ENCODE measurements at regions not wholly inside any gene's neighbourhood (a gene's known extent, or its start where the extent isn't known, plus 50 kb on each side); places are given as distances from the start of the nearest gene placed in this dataset.

- Histone ChIP-seq H3K9me3 (ENCODE audit: control insufficient read depth in 2 of 2, insufficient read depth in 1 of 2, low read depth in 1 of 2, low read length in 1 of 2) (peaks cover 0 to 8% of the 10 kb centered on the region in 2 donors), H3K27me3 (ENCODE audit: control insufficient read depth in 3 of 3, insufficient read depth in 3 of 3, low read length in 3 of 3) (no peaks in the 10 kb centered on the region), H3K27ac (ENCODE audit: low read depth in 1 of 3, low read length in 2 of 3) (no peak overlapping the region), H3K36me3 (ENCODE audit: control insufficient read depth in 3 of 3, insufficient read depth in 2 of 3, low read depth in 1 of 3, low read length in 3 of 3) (no peaks in the 10 kb centered on the region), H3K4me3 (ENCODE audit: low read depth in 1 of 3, low read length in 3 of 3) (no peak overlapping the region), H3K4me1 (ENCODE audit: control insufficient read depth in 3 of 3, insufficient read depth in 2 of 3, low read depth in 1 of 3, low read length in 2 of 3) (no peaks in the 10 kb centered on the region)
- 97 to 100% (median 97%) methylated on average over 1 of the region's 1 CpG for WGBS, 3 donors
- FAIRE-seq = no peak
- no peak for DNase-seq
Observed at GRCh38 chr5:43941806-43942205, 338.8 kb downstream of the NNT start.

DNA sequence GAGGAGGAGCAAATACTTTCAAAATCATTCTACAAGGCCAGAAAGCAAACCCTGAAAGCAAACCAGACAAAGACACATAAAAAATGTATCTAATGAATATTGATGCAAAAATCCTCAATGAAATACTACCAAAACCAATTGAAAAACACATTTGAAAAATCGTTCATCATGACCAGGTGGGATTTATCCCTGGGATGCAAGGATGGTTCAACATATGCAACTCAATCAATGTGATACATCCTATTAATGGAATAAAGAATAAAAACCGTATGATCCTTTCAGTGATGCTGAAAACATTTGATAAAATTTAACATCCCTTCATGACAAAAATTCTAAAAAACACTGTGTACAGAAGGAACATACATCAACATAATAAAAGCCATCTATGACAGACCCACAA is 337.6 kb downstream of the NNT start:
- FAIRE-seq (no peak), DNase-seq (no peak)
- Histone ChIP-seq H3K4me1 (ENCODE audit: control insufficient read depth in 3 of 3, insufficient read depth in 2 of 3, low read depth in 1 of 3, low read length in 2 of 3) (no peaks in the 10 kb centered on the region), H3K27ac (ENCODE audit: low read depth in 1 of 3, low read length in 2 of 3) (no peak overlapping the region), H3K9me3 (ENCODE audit: control insufficient read depth in 2 of 2, insufficient read depth in 1 of 2, low read depth in 1 of 2, low read length in 1 of 2) (peaks cover 2 to 8% of the 10 kb centered on the region in 2 donors), H3K36me3 (ENCODE audit: control insufficient read depth in 3 of 3, insufficient read depth in 2 of 3, low read depth in 1 of 3, low read length in 3 of 3) (no peaks in the 10 kb centered on the region), H3K27me3 (ENCODE audit: control insufficient read depth in 3 of 3, insufficient read depth in 3 of 3, low read length in 3 of 3) (no peaks in the 10 kb centered on the region), H3K4me3 (ENCODE audit: low read depth in 1 of 3, low read length in 3 of 3) (no peak overlapping the region)
- 70 to 79% (median 77%) methylated on average over 2 of the region's 2 CpGs for WGBS, 3 donors

GRCh38 chr5:43926923-43927322 is 323.9 kb downstream of the NNT start:
- Histone ChIP-seq H3K4me3 (ENCODE audit: low read depth in 1 of 3, low read length in 3 of 3) (no peak overlapping the region), H3K36me3 (ENCODE audit: control insufficient read depth in 3 of 3, insufficient read depth in 2 of 3, low read depth in 1 of 3, low read length in 3 of 3) (no peaks in the 10 kb centered on the region), H3K27ac (ENCODE audit: low read depth in 1 of 3, low read length in 2 of 3) (no peak overlapping the region), H3K9me3 (ENCODE audit: control insufficient read depth in 2 of 2, insufficient read depth in 1 of 2, low read depth in 1 of 2, low read length in 1 of 2) (peaks cover 0 to 5% of the 10 kb centered on the region in 2 donors), H3K4me1 (ENCODE audit: control insufficient read depth in 3 of 3, insufficient read depth in 2 of 3, low read depth in 1 of 3, low read length in 2 of 3) (no peaks in the 10 kb centered on the region), H3K27me3 (ENCODE audit: control insufficient read depth in 3 of 3, insufficient read depth in 3 of 3, low read length in 3 of 3) (no peaks in the 10 kb centered on the region)
- DNase-seq (no peak), FAIRE-seq (no peak)
- WGBS, 3 donors = 24 to 39% (median 35%) methylated on average over 2 of the region's 2 CpGs

DNA sequence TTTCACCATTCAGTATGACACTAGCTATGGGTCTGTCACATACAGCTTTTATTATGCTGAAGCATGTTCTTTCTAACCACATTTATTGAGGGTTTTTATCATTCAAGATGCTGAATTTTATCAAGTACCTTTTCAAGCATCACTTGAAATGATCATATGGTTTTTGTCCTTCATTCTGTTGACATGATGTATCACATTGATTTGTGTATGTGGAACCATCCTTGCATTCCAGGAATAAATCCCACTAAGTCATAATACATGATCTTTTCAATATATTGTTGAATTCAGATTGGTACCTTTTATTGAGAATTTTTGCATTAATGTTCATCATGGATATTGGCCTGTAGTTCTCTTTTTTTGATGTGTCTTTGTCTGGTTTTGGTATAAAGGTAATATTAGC is 317.4 kb downstream of the NNT start:
- no peak overlapping the region for H3K4me3 ChIP-seq (ENCODE audit: low read depth in 1 of 3, low read length in 3 of 3)
- H3K4me1 ChIP-seq (ENCODE audit: control insufficient read depth in 3 of 3, insufficient read depth in 2 of 3, low read depth in 1 of 3, low read length in 2 of 3) = no peaks in the 10 kb centered on the region
- H3K36me3 ChIP-seq (ENCODE audit: control insufficient read depth in 3 of 3, insufficient read depth in 2 of 3, low read depth in 1 of 3, low read length in 3 of 3) = no peaks in the 10 kb centered on the region
- H3K9me3 ChIP-seq (ENCODE audit: control insufficient read depth in 2 of 2, insufficient read depth in 1 of 2, low read depth in 1 of 2, low read length in 1 of 2) = peaks cover 0 to 7% of the 10 kb centered on the region in 2 donors
- no peak overlapping the region for H3K27ac ChIP-seq (ENCODE audit: low read depth in 1 of 3, low read length in 2 of 3)
- DNase-seq = no peak
- no peaks in the 10 kb centered on the region for H3K27me3 ChIP-seq (ENCODE audit: control insufficient read depth in 3 of 3, insufficient read depth in 3 of 3, low read length in 3 of 3)
- no peak for FAIRE-seq

DNA sequence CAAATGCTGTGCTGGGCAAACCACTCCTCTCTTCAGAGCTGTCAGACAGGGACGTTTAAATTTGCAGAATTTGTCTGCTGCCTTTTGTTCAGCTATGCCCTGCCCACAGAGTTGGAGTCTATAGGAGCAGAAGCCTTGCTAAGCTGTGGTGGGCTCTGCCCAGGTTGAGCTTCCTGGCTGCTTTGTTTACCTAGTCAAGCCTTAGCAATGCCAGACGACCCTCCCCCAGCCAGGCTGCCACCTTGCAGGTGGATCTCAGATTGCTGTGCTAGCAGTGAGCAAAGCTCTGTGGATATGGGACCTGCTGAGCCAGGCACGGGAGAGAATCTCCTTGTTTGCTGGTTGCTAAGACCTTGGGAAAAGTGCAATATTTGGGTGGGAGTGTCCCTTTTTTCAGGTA is 314.9 kb downstream of the NNT start:
- no peak overlapping the region for H3K4me3 ChIP-seq (ENCODE audit: low read depth in 1 of 3, low read length in 3 of 3)
- H3K27me3 ChIP-seq (ENCODE audit: control insufficient read depth in 3 of 3, insufficient read depth in 3 of 3, low read length in 3 of 3) = no peaks in the 10 kb centered on the region
- 30 to 55% (median 49%) methylated on average over 3 of the region's 3 CpGs for WGBS, 3 donors
- H3K27ac ChIP-seq (ENCODE audit: low read depth in 1 of 3, low read length in 2 of 3) = no peak overlapping the region
- H3K9me3 ChIP-seq (ENCODE audit: control insufficient read depth in 2 of 2, insufficient read depth in 1 of 2, low read depth in 1 of 2, low read length in 1 of 2) = peaks cover 0 to 3% of the 10 kb centered on the region in 2 donors
- no peak for DNase-seq
- no peak for FAIRE-seq
- H3K36me3 ChIP-seq (ENCODE audit: control insufficient read depth in 3 of 3, insufficient read depth in 2 of 3, low read depth in 1 of 3, low read length in 3 of 3) = no peaks in the 10 kb centered on the region
- H3K4me1 ChIP-seq (ENCODE audit: control insufficient read depth in 3 of 3, insufficient read depth in 2 of 3, low read depth in 1 of 3, low read length in 2 of 3) = no peaks in the 10 kb centered on the region

- Histone ChIP-seq H3K27me3 (ENCODE audit: control insufficient read depth in 3 of 3, insufficient read depth in 3 of 3, low read length in 3 of 3) (no peaks in the 10 kb centered on the region), H3K27ac (ENCODE audit: low read depth in 1 of 3, low read length in 2 of 3) (no peak overlapping the region), H3K36me3 (ENCODE audit: control insufficient read depth in 3 of 3, insufficient read depth in 2 of 3, low read depth in 1 of 3, low read length in 3 of 3) (no peaks in the 10 kb centered on the region), H3K4me1 (ENCODE audit: control insufficient read depth in 3 of 3, insufficient read depth in 2 of 3, low read depth in 1 of 3, low read length in 2 of 3) (no peaks in the 10 kb centered on the region), H3K4me3 (ENCODE audit: low read depth in 1 of 3, low read length in 3 of 3) (no peak overlapping the region), H3K9me3 (ENCODE audit: control insufficient read depth in 2 of 2, insufficient read depth in 1 of 2, low read depth in 1 of 2, low read length in 1 of 2) (no peaks in the 10 kb centered on the region)
- FAIRE-seq (no peak), DNase-seq (no peak)
Observed at GRCh38 chr5:43903129-43903528, 300.1 kb downstream of the NNT start.

DNA sequence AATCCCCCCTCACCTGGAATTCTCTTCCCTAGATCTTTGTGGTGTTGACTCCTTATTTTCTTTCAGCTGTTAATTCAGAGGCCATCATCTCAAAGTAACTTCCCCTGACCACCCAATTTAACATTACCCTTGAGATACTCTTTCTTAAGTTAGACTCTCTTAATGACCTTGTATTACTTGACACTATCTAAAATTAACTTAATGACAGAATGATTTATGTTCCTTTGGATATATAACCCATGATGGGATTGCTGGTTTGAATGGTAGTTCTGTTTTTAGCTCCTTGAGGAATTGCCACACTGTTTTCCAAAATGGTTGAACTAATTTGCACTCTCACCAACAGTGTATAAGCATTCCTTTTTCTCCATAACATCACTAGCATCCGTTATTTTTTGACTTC is 298.0 kb downstream of the NNT start:
- no peak for FAIRE-seq

GRCh38 chr5:43895876-43896275 is 292.9 kb downstream of the NNT start:
- DNase-seq (no peak), FAIRE-seq (no peak)
- Histone ChIP-seq H3K27me3 (ENCODE audit: control insufficient read depth in 3 of 3, insufficient read depth in 3 of 3, low read length in 3 of 3) (no peaks in the 10 kb centered on the region), H3K9me3 (ENCODE audit: control insufficient read depth in 2 of 2, insufficient read depth in 1 of 2, low read depth in 1 of 2, low read length in 1 of 2) (no peaks in the 10 kb centered on the region), H3K36me3 (ENCODE audit: control insufficient read depth in 3 of 3, insufficient read depth in 2 of 3, low read depth in 1 of 3, low read length in 3 of 3) (no peaks in the 10 kb centered on the region), H3K27ac (ENCODE audit: low read depth in 1 of 3, low read length in 2 of 3) (no peak overlapping the region), H3K4me3 (ENCODE audit: low read depth in 1 of 3, low read length in 3 of 3) (no peak overlapping the region), H3K4me1 (ENCODE audit: control insufficient read depth in 3 of 3, insufficient read depth in 2 of 3, low read depth in 1 of 3, low read length in 2 of 3) (no peaks in the 10 kb centered on the region)
- WGBS, 3 donors = 80 to 88% (median 85%) methylated on average over 1 of the region's 1 CpG

More for the DNA sequence above, 298.0 kb downstream of the NNT start:
- Histone ChIP-seq H3K27me3 (ENCODE audit: control insufficient read depth in 3 of 3, insufficient read depth in 3 of 3, low read length in 3 of 3) (no peaks in the 10 kb centered on the region), H3K36me3 (ENCODE audit: control insufficient read depth in 3 of 3, insufficient read depth in 2 of 3, low read depth in 1 of 3, low read length in 3 of 3) (no peaks in the 10 kb centered on the region), H3K4me3 (ENCODE audit: low read depth in 1 of 3, low read length in 3 of 3) (no peak overlapping the region), H3K9me3 (ENCODE audit: control insufficient read depth in 2 of 2, insufficient read depth in 1 of 2, low read depth in 1 of 2, low read length in 1 of 2) (no peaks in the 10 kb centered on the region), H3K27ac (ENCODE audit: low read depth in 1 of 3, low read length in 2 of 3) (no peak overlapping the region), H3K4me1 (ENCODE audit: control insufficient read depth in 3 of 3, insufficient read depth in 2 of 3, low read depth in 1 of 3, low read length in 2 of 3) (no peaks in the 10 kb centered on the region)
- no peak for DNase-seq
- WGBS, 3 donors = 86 to 90% (median 89%) methylated on average over 1 of the region's 1 CpG

DNA sequence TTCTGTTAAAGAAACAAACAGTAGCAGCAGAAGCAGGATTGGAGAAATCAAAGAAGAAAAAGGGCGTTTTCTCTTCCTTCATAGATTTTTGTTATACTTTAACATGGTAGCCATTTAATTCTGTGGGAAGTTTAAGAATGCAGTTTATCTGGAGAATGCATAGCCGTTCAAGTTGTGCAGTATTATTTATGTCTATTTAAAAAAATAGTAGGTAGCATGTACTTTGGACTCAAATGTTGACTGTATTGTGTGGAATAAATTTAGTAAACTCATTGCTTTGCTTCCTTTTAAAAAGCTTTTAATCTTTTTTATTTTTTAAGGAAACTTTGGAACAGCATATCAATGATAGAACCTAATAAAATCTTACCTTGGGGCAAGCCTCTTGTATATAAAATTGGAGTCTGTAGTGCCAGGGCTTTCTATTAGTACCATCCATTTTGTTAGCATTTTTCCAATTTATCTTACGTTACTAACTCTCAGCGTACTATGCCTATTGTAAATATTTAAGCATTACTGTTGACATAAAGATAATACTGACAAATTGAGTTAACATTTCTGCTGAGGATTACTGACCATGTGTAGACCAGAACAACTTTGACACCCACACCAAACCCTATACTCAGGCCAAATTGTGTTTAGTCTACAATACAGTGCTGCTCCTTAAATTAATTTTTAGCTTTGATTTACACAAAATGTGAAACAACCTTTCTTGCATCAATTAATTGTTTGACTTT is 291.1 kb downstream of the NNT start:
- no peaks in the 10 kb centered on the region for H3K27me3 ChIP-seq (ENCODE audit: control insufficient read depth in 3 of 3, insufficient read depth in 3 of 3, low read length in 3 of 3)
- FAIRE-seq (no peak), DNase-seq (no peak)
- H3K36me3 ChIP-seq (ENCODE audit: control insufficient read depth in 3 of 3, insufficient read depth in 2 of 3, low read depth in 1 of 3, low read length in 3 of 3) = no peaks in the 10 kb centered on the region
- no peaks in the 10 kb centered on the region for H3K4me1 ChIP-seq (ENCODE audit: control insufficient read depth in 3 of 3, insufficient read depth in 2 of 3, low read depth in 1 of 3, low read length in 2 of 3)
- 16 to 46% (median 31%) methylated on average over 4 of the region's 4 CpGs for WGBS, 3 donors
- H3K4me3 ChIP-seq (ENCODE audit: low read depth in 1 of 3, low read length in 3 of 3) = no peak overlapping the region
- no peaks in the 10 kb centered on the region for H3K9me3 ChIP-seq (ENCODE audit: control insufficient read depth in 2 of 2, insufficient read depth in 1 of 2, low read depth in 1 of 2, low read length in 1 of 2)
- H3K27ac ChIP-seq (ENCODE audit: low read depth in 1 of 3, low read length in 2 of 3) = no peak overlapping the region

Measured in small intestine (tissue), 7 donors.